ENCODE measurements at regions not wholly inside any gene's neighbourhood (a gene's known extent, or its start where the extent isn't known, plus 50 kb on each side); places are given as distances from the start of the nearest gene placed in this dataset.

DNA sequence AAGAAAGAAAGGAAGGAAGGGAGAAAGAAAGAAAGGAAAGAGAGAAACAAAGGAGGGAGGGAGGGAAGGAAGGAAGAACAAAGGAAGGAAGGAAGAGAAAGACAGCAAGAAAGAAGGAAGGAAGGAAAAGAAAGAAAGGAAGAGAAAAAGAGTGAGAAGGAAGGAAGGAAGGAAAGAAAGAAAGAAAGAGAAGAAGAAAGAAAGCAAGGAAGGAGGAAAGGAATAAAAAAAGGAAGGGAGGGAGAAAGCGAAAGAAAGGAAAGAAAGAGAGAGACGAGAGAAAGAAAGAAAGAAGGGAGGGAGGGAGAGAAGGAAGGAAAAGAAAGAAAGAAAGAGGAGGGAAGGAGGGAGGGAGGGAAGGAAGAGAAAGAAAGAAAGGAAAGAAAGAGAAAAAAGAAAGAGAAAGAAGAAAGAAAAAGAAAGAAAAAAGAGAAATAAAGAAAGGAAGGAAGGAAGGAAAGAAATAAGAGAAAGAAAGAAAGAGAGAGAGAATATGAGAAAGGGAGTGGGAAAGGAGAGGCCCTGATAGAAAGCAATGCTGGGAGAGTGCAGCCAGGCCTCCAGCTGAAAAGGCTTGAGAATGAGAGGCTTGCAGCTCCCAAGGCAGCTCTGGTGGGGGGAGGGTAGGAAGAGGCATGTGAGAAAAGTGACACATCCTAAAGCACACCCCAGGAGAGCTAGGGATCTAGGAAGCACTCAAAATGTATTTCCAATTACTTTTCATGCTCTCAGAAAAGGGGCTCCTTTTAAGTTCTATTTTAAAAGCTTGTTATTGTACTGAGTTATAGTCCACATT is 134.0 kb upstream of the ZIC3 start:
- TF ChIP-seq, protein P1, sequence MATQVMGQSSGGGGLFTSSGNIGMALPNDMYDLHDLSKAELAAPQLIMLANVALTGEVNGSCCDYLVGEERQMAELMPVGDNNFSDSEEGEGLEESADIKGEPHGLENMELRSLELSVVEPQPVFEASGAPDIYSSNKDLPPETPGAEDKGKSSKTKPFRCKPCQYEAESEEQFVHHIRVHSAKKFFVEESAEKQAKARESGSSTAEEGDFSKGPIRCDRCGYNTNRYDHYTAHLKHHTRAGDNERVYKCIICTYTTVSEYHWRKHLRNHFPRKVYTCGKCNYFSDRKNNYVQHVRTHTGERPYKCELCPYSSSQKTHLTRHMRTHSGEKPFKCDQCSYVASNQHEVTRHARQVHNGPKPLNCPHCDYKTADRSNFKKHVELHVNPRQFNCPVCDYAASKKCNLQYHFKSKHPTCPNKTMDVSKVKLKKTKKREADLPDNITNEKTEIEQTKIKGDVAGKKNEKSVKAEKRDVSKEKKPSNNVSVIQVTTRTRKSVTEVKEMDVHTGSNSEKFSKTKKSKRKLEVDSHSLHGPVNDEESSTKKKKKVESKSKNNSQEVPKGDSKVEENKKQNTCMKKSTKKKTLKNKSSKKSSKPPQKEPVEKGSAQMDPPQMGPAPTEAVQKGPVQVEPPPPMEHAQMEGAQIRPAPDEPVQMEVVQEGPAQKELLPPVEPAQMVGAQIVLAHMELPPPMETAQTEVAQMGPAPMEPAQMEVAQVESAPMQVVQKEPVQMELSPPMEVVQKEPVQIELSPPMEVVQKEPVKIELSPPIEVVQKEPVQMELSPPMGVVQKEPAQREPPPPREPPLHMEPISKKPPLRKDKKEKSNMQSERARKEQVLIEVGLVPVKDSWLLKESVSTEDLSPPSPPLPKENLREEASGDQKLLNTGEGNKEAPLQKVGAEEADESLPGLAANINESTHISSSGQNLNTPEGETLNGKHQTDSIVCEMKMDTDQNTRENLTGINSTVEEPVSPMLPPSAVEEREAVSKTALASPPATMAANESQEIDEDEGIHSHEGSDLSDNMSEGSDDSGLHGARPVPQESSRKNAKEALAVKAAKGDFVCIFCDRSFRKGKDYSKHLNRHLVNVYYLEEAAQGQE (IDR thresholded peaks at IDR 0.05; ENCODE audit: insufficient read depth in 1 of 2, low read depth in 2 of 2, low read length in 1 of 2): no peak
- TF ChIP-seq, protein P2, sequence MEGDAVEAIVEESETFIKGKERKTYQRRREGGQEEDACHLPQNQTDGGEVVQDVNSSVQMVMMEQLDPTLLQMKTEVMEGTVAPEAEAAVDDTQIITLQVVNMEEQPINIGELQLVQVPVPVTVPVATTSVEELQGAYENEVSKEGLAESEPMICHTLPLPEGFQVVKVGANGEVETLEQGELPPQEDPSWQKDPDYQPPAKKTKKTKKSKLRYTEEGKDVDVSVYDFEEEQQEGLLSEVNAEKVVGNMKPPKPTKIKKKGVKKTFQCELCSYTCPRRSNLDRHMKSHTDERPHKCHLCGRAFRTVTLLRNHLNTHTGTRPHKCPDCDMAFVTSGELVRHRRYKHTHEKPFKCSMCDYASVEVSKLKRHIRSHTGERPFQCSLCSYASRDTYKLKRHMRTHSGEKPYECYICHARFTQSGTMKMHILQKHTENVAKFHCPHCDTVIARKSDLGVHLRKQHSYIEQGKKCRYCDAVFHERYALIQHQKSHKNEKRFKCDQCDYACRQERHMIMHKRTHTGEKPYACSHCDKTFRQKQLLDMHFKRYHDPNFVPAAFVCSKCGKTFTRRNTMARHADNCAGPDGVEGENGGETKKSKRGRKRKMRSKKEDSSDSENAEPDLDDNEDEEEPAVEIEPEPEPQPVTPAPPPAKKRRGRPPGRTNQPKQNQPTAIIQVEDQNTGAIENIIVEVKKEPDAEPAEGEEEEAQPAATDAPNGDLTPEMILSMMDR (IDR thresholded peaks at IDR 0.05): no peak
